Mucosa of gallbladder (tissue), 1 donor: ENCODE measurements at regions not wholly inside any gene's neighbourhood (a gene's known extent, or its start where the extent isn't known, plus 50 kb on each side); places are given as distances from the start of the nearest gene placed in this dataset.
A peak's percentile ranks its signal among the peaks of the same experiment; 100 is the strongest.

ENCODE experiments used
- DNase-seq: peaks from one replicate; pipeline ENCODE4 v3.0.0-alpha.2; 2020; ENCODE audit warnings: low spot score
- donor health status: DM: no; HTN: no; CAD: no.

- DNase-seq = no peak
These were observed 86.8 kb downstream of the CCT6B start for GRCh38 chr17:34874478-34874877.

- no peak for DNase-seq
These were observed 88.6 kb downstream of the CCT6B start for GRCh38 chr17:34872640-34873039.

- no peak for DNase-seq
These were observed 91.6 kb downstream of the CCT6B start for GRCh38 chr17:34869641-34870040.

GRCh38 chr17:34865716-34866115 lies 95.5 kb downstream of the CCT6B start:
- DNase-seq = no peak

- DNase-seq = no peak
These were observed 98.9 kb downstream of the CCT6B start for GRCh38 chr17:34862384-34862783.

- DNase-seq = no peak
These were observed 99.4 kb downstream of the CCT6B start for GRCh38 chr17:34861864-34862263.

- DNase-seq = no peak
These were observed 101.6 kb downstream of the CCT6B start for GRCh38 chr17:34859652-34860051.

GRCh38 chr17:34858591-34859565 lies 102.4 kb downstream of the CCT6B start:
- DNase-seq = no peak

- DNase-seq = no peak
These were observed 107.3 kb downstream of the CCT6B start for GRCh38 chr17:34853924-34854323.

- DNase-seq = no peak
These were observed 108.6 kb downstream of the CCT6B start for GRCh38 chr17:34852614-34853013.

- no peak for DNase-seq
These were observed 109.2 kb downstream of the CCT6B start for GRCh38 chr17:34851961-34852540.

GRCh38 chr17:34850964-34851363 lies 110.3 kb downstream of the CCT6B start:
- DNase-seq = no peak

- no peak for DNase-seq
These were observed 111.2 kb downstream of the CCT6B start for GRCh38 chr17:34850023-34850422.

GRCh38 chr17:34847938-34848337 lies 113.3 kb downstream of the CCT6B start:
- no peak for DNase-seq

- DNase-seq = no peak
These were observed 116.0 kb downstream of the CCT6B start for GRCh38 chr17:34845296-34845695.

GRCh38 chr17:34843682-34844081 lies 117.6 kb downstream of the CCT6B start:
- DNase-seq = no peak

- DNase-seq = no peak
These were observed 119.0 kb downstream of the CCT6B start for GRCh38 chr17:34842235-34842634.

- no peak for DNase-seq
These were observed 119.8 kb downstream of the CCT6B start for GRCh38 chr17:34841467-34841866.

- no peak for DNase-seq
These were observed 120.5 kb downstream of the CCT6B start for GRCh38 chr17:34840750-34841149.

- DNase-seq = no peak
These were observed 123.3 kb downstream of the CCT6B start for GRCh38 chr17:34837876-34838478.

GRCh38 chr17:34832376-34832775 lies 128.9 kb downstream of the CCT6B start:
- no peak for DNase-seq

- DNase-seq = peak; percentile 61
These were observed 134.3 kb downstream of the CCT6B start for GRCh38 chr17:34827008-34827407.

- no peak for DNase-seq
These were observed 134.9 kb downstream of the CCT6B start for GRCh38 chr17:34826332-34826731.
